Osteoblast (primary cell): ENCODE measurements at regions not wholly inside any gene's neighbourhood (a gene's known extent, or its start where the extent isn't known, plus 50 kb on each side); places are given as distances from the start of the nearest gene placed in this dataset.

Source experiments
- DNase-seq: peaks from one replicate; pipeline ENCODE4 v3.0.0; 2011; ENCODE audit warnings: low spot score, mixed read lengths; ENCODE audit not compliant: insufficient read length; ENCODE audit errors: missing footprints
- H2AFZ ChIP-seq: 2 replicates; pipeline ENCODE4 v1.6.0; 2011; ENCODE audit warnings: mild to moderate bottlenecking, low read length
- H3K27ac ChIP-seq: 2 replicates; pipeline ENCODE4 v1.5.1; 2011; ENCODE audit warnings: mild to moderate bottlenecking, low read depth, low read length, moderate library complexity
- H3K27me3 ChIP-seq: 2 replicates; pipeline ENCODE4 v1.6.0; 2012; ENCODE audit warnings: mild to moderate bottlenecking, control low read depth, inconsistent platforms, low read length, moderate library complexity; ENCODE audit not compliant: insufficient read depth
- H3K36me3 ChIP-seq: 2 replicates; pipeline ENCODE4 v1.5.1; 2011; ENCODE audit warnings: mild to moderate bottlenecking, low read length, control low read depth, moderate library complexity; ENCODE audit not compliant: insufficient read depth
- H3K4me1 ChIP-seq: 2 replicates; pipeline ENCODE4 v1.5.1; 2011; ENCODE audit warnings: mild to moderate bottlenecking, low read length, control low read depth, moderate library complexity; ENCODE audit not compliant: insufficient read depth
- H3K4me2 ChIP-seq: 2 replicates; pipeline ENCODE4 v1.6.0; 2011; ENCODE audit warnings: mild to moderate bottlenecking, low read length; ENCODE audit not compliant: insufficient read depth
- H3K4me3 ChIP-seq: fragments of 200-600 bp; sonication (generic); 3 replicates; pipeline ENCODE4 v1.5.1; 2012; ENCODE audit warnings: mild to moderate bottlenecking, low read length, inconsistent platforms; ENCODE audit not compliant: insufficient read depth
- H3K79me2 ChIP-seq: 2 replicates; pipeline ENCODE4 v1.6.0; 2012; ENCODE audit warnings: mild to moderate bottlenecking, low read length, control low read depth, inconsistent platforms; ENCODE audit not compliant: insufficient read depth
- H3K9me3 ChIP-seq: 2 replicates; pipeline ENCODE4 v1.5.1; 2011; ENCODE audit warnings: low read depth, low read length, control low read depth
- H4K20me1 ChIP-seq: 2 replicates; pipeline ENCODE4 v1.6.0; 2012; ENCODE audit warnings: mild to moderate bottlenecking, low read length, control low read depth; ENCODE audit not compliant: insufficient read depth
- TF ChIP-seq, protein P1 (sequence below): IDR thresholded peaks from 2 replicates; pipeline ENCODE4 v1.5.1; 2011; ENCODE audit warnings: mild to moderate bottlenecking, low read depth, low read length, moderate library complexity; ENCODE audit errors: extremely low read depth

DNA sequence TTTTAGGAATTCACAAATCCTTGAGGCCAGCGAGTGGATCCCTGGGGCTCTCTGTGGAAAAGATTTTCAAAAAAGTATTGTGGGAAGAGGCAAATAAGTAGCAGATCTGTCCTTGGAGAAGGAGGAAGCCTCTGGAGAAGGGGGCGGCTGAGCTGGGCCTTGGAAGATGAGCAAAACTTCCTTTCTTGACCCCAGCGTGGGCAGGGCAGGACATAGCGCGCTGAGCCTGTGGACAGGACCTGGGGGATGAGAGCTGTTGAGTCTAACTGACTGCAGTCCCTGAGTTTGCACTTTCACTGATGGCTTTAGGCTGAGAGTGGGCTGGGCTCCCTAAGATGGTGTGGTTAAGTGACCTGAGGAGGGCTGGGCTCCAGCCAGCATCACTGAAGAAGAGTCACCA is 170.2 kb upstream of the GALNT2 start:
- TF ChIP-seq, protein P1, sequence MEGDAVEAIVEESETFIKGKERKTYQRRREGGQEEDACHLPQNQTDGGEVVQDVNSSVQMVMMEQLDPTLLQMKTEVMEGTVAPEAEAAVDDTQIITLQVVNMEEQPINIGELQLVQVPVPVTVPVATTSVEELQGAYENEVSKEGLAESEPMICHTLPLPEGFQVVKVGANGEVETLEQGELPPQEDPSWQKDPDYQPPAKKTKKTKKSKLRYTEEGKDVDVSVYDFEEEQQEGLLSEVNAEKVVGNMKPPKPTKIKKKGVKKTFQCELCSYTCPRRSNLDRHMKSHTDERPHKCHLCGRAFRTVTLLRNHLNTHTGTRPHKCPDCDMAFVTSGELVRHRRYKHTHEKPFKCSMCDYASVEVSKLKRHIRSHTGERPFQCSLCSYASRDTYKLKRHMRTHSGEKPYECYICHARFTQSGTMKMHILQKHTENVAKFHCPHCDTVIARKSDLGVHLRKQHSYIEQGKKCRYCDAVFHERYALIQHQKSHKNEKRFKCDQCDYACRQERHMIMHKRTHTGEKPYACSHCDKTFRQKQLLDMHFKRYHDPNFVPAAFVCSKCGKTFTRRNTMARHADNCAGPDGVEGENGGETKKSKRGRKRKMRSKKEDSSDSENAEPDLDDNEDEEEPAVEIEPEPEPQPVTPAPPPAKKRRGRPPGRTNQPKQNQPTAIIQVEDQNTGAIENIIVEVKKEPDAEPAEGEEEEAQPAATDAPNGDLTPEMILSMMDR = no peak
- Histone ChIP-seq H3K4me1 (no peaks in the 10 kb centered on the region), H3K9me3 (no peaks in the 10 kb centered on the region), H2AFZ (no peak overlapping the region), H3K36me3 (no peaks in the 10 kb centered on the region), H3K4me3 (no peak overlapping the region), H4K20me1 (no peaks in the 10 kb centered on the region), H3K79me2 (no peaks in the 10 kb centered on the region), H3K4me2 (no peak overlapping the region), H3K27me3 (no peaks in the 10 kb centered on the region), H3K27ac (no peak overlapping the region)
- no peak for DNase-seq

DNA sequence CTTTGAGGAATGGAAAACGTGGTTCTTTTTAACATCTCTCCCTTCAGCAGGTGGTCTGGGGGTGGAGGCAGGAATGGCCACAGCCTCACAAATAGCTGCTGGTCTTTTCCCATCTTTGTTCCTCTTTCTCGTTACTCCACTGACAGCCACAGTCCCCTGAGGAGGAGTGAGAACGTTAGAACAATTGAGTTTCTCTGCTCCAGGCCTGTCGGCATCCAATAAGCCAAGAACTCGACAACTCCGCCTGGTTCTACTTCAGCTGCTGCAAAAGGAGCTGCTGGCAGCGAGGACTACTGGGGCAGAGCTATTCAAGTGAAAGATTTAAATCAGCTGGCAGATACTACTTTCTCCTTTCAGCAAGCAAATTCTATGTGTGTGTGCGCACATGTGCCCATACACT is 169.5 kb upstream of the GALNT2 start:
- no peak for DNase-seq
- Histone ChIP-seq H3K36me3 (no peaks in the 10 kb centered on the region), H3K4me1 (no peaks in the 10 kb centered on the region), H4K20me1 (no peaks in the 10 kb centered on the region), H3K27me3 (no peaks in the 10 kb centered on the region), H3K79me2 (no peaks in the 10 kb centered on the region), H3K9me3 (no peaks in the 10 kb centered on the region), H3K4me2 (no peak overlapping the region), H2AFZ (no peak overlapping the region), H3K4me3 (no peak overlapping the region), H3K27ac (no peak overlapping the region)
- TF ChIP-seq, protein P1 = no peak

GRCh38 chr1:229900220-229900619 is 166.8 kb upstream of the GALNT2 start:
- Histone ChIP-seq H3K4me3 (no peak overlapping the region), H3K36me3 (no peaks in the 10 kb centered on the region)
- TF ChIP-seq, protein P1 = no peak

DNA sequence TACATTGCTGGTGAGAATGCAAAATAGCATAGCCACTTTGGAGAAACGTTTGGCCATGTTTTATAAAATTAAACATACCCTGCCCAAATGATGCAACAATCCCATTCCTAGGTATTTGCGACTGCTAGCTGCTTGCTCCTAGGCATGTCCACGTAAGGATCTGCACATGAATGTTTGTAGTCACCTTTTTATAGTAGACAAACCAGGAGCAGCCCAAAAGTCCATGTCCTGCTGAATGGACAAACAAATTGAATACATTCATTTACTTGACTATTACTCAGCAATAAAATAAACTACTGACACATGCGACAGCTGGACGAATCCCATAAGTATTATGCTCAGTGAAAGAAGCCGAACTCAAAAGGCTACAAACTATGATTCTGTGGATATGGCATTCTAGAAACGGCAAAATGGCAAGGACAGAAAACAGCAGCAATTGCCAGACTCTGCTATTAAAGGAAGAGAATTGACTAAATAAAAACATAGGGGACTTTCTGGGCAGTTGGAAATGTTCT is 161.9 kb upstream of the GALNT2 start:
- TF ChIP-seq, protein P1 = no peak
- Histone ChIP-seq H4K20me1 (no peaks in the 10 kb centered on the region), H3K79me2 (no peaks in the 10 kb centered on the region), H3K27ac (no peak overlapping the region), H2AFZ (no peak overlapping the region), H3K4me2 (no peak overlapping the region), H3K27me3 (no peaks in the 10 kb centered on the region), H3K36me3 (no peaks in the 10 kb centered on the region), H3K9me3 (no peaks in the 10 kb centered on the region), H3K4me1 (no peaks in the 10 kb centered on the region), H3K4me3 (no peak overlapping the region)
- no peak for DNase-seq

More at GRCh38 chr1:229900220-229900619, 166.8 kb upstream of the GALNT2 start:
- Histone ChIP-seq H4K20me1 (no peaks in the 10 kb centered on the region), H3K9me3 (no peaks in the 10 kb centered on the region), H3K27ac (no peak overlapping the region), H3K4me1 (no peaks in the 10 kb centered on the region), H3K79me2 (no peaks in the 10 kb centered on the region), H2AFZ (no peak overlapping the region), H3K4me2 (no peak overlapping the region), H3K27me3 (no peaks in the 10 kb centered on the region)
- DNase-seq = no peak
